T-helper 9 cell (primary cell): ENCODE measurements at regions not wholly inside any gene's neighbourhood (a gene's known extent, or its start where the extent isn't known, plus 50 kb on each side); places are given as distances from the start of the nearest gene placed in this dataset.

Experiments
- DNase-seq: peaks from one replicate; pipeline ENCODE4 v3.0.0-alpha.2; 2020

DNA sequence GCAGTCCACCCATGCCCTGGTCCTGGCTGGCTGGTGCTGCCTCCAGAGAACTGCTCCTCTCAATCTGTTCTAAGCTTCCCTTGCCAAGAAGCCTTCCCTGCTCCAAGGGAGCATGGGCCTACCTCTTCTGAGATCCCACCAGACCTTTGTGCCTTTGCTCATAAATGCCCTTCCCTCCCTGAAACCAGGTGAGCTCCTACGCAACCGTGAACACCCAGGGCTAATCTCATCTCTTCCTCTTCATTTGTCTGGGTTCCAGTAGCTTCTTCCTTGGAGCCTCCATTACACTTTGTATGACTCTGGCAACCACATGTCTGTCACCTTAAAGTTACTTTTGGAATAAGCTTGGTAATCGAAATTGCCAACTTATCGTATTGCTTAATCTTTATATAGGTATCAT, 270.6 kb downstream of the PBX3 start:
- no peak for DNase-seq

DNA sequence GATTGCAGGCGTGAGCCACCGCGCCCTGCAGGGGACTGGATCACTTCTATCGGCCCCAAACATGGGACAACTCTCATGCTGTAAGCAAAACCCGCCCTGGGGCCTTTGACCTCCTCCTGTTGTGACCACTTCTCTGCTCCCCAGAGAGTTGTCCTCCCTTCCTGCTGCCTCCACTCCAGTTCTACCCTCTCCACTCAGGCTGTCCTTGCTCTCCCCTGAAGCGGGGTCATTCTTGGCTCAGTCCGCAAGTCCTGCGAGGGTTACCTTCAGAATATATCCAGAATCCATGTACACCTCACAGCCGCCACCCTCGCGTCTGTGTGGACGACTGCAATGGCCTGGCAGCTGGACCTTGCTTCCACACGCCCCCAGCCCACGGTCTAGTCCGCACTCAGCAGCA, 273.7 kb downstream of the PBX3 start:
- no peak for DNase-seq

DNA sequence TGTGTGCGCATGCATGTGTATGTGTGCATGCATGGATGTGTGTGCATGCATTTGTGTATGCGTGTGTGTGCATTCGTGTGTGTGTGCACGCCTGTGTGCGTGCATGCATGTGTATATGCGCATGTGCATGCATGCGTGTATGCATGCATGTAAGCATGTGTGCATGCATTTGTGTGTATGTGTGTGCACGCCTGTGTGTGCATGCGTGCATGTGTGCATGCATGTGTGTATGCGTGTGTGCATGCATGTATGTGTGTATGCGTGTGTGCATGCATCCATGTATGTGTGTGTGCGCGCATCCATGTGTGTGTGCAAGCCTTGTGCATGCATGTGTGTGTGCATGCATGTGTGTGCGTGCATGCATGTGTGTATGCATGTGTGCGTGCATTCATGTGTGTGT, 276.8 kb downstream of the PBX3 start:
- no peak for DNase-seq

DNA sequence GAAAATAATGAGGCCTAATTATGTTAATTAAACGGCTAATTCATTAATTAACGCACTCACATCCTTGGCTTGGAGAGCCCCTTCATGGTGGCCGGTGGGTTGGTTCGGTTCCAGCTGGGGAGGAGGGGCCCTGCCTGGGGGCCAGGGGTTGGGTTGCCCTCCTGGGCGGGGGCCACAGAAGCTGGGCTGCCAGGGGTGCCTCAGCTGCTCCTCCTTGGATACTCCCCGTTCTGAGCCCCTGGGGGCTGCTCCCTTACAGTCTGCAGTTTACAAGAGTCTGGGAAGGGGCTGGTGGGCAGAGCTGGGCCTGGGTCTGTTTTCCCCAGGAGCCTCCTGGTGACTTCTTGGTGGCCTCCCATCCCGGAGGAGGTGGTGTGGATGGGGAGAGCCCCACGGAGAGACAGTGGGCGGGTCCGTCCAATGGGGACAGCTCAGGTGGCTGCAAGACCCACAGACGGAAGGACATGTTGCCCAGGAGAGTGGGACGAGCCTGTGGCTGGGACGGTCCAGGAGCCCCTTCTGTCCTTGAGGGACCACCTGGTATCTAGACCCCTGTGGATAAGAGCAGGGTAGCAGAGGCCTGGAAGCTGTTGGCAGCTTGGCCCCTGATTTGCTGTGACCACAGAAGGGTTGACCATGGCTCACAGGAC, 277.5 kb downstream of the PBX3 start:
- DNase-seq = no peak

DNA sequence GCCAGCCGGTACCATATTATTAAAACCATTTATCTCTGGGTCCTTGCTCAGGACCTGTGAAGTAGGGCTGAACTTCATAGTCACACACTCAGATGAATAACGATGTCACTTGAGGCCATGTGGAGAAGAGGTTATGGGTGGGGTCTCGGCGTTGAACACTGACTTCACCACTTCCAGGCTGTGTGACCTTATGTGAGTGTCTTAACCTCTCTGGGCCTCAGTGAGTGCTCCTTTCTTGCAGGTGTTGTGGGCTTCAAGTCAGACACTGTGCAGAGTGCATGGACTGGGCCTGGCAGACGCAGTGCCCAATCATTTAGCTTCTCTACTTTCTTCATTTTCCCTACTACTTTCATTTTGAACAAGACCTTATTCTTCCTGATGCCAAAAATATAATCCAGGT, 278.8 kb downstream of the PBX3 start:
- DNase-seq = no peak

DNA sequence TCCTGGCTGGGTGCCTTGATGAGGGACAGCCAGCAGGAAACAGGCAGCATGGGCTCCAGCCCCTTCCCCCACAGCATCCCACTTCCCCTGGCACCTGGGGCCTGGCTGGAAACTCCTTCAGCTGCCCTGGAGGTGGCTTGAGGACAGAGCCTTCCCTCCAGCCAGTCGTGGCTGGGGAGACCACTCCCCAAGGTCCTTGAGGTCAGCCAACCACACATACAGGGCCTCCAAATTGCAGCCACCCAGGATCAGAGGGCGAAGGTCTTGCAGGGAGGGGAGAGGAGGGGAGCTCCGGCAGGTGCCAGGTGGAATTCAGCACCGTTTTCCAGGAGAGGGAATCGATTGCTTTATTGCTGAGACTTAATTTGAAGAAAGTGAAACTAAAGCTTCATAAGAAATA, 280.4 kb downstream of the PBX3 start:
- no peak for DNase-seq

DNA sequence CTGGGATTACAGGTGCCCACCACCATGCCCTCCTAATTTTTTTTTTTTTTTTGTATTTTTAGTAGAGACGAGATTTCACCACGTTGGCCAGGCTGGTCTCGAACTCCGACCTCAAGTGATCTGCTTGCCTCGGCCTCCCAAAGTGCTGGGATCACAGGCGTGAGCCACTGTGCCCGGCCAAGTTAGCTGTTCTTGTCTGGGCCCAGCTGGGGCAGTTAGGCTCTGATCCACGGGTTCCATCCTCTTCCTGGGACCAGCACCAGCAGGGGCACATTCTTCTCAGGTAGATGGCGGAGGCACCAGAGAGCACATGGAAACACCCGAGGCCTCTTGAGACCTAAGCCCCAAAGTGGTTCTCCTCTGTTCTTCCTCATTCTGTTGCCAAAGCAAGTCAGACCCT, 281.6 kb downstream of the PBX3 start:
- no peak for DNase-seq

DNA sequence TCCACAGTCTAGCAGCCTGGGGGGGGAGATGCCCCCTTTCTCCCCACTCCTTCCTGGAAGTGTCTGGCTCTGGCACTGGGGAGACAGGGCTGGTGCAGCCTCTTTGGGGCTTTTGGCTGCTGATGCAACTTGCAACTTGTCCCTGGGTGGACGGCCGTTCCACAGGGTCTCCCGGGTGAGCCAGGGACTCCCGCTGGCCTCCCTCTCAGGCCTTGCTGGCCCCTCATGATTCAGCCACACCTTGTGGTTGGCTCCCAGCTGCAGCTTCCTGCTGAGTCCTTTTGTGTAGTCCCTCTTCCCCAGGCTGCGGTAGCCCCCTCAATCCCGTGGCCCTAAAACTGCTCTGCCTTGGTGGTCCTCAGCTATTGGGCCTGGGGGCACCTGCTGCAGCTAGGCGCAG, 283.5 kb downstream of the PBX3 start:
- DNase-seq = no peak

DNA sequence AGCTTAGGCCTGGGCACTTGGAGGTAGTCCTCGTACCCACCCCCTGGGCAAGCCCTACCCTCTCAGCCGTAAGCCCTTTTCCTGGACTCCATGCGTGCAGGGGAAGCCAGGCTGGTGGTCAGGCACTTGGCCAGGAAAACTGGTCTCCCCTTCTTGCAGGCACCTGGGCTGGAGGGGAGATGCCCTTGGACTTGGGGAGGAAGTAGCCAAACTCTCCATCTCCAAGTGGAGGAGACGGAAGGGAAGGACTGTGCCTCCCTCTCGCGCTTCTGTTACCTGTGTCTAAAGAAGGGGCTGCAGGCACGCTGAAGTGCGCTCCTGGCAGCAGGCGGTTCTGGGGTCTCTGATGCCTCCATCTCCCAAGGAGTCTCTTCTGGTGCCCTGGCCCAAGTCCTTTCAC, 283.9 kb downstream of the PBX3 start:
- no peak for DNase-seq

DNA sequence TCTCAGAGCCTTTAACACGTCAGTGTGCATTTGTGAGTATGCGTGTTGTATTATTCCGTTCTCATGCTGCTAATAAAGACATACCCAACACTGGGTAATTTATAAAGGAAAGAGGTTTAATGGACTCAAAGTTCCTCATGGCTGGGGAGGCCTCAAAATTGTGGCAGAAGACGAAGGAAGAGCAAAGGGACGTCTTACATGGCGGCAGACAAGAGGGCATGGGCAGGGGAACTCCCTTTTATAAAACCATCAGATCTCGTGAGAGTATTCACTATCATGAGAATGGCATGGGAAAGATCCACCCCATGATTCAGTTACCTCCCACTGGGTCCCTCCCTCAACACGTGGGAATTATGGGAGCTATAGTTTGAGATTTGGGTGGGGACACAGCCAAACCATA, 285.0 kb downstream of the PBX3 start:
- DNase-seq = no peak

DNA sequence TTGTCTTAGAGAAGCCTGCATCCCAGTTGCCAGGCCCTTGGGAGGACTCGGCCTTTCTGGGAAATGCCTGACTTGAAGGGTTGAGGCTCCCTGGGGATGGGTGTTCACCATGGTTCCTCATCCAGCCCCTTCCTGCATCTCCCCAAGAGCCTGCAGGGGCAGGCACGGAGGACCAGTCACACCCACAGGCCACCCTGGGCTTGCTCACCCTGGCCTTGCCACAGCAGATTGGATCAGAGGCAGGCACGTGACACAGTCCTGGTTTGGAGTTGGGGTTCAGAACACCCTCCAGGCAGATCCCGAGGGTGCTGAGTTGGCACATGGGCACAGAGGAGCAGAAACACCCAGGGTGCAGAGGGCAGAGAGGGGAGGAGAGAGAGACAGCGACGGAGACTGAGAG, 286.1 kb downstream of the PBX3 start:
- DNase-seq = no peak

DNA sequence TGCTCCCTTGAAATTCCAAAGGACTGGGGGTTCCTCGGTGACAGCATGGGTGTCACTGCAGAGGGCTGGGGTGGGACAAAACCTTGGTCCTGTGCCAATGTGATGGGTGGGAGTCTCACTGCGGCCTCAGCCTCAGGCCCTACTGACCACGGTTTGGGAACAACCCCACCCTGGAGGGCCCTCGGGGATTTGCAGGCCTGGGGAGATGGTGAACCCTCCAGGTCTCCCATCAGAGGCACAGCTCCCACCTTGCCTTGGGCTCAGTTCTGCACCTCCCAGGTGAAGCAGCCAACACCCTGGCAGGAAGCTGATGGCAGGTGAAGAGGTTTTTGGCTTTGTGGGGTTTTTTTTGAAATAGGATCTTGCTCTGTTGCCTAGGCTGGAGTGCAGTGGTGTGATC, 286.8 kb downstream of the PBX3 start:
- DNase-seq = no peak

DNA sequence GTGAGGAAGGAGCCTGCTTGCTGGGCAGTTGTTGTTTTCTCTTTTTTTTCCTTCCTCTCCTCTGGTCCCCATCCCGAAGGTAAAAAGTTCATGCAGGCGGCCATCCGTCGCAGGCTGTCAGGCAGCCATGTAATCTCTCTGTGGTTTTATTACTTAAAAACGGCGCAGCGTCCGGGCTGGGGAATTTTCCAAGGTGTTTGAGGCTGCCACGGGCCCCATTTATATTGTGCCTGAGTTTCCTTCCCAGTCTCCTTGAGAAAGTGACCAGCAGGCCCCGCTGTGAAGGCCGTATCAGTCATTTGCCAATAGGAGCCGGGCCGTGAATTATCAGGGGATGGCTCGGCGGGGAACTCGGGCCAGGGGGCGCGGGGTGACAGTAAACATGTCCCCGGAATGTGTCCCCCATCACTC, 289.7 kb downstream of the PBX3 start:
- DNase-seq = no peak

DNA sequence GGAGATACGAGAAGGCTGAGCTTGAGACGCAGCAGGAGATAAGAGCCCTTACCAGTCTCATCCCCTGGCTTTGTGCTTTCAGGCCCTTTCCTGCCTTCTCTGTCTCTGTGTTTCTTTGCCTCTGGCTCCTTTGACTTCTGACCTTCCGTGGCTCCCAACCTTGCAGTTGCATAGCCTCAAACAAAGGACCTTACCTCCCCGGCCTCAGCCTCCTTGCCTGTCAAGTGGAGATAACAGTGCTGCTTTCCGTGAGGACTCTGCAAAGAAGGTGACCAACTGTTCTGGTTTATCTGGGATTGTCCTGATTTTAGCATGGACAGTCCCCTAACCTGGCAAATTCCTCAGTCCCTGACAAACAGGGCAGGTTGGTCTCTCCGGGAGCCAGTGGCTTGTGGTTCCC, 287.8 kb upstream of the MVB12B start:
- DNase-seq = no peak

DNA sequence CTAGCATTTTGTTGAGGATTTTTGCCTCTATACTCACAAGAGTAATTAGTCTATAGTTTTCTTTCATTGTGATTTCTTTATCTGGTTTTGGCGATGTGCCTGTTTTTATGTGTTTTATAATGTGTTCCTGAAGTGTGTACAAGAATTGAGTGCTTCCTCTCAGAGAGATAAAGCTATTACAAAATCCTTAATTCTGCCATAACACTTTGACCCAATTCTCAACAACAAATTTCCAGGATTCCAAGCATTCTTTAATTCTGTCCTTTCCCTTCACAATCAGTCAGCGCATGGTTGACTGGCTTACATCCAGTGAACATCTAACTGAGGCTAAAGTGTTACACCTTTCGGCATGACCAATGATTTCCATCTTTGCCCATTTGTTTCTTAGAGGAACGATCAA, 282.9 kb upstream of the MVB12B start:
- no peak for DNase-seq

DNA sequence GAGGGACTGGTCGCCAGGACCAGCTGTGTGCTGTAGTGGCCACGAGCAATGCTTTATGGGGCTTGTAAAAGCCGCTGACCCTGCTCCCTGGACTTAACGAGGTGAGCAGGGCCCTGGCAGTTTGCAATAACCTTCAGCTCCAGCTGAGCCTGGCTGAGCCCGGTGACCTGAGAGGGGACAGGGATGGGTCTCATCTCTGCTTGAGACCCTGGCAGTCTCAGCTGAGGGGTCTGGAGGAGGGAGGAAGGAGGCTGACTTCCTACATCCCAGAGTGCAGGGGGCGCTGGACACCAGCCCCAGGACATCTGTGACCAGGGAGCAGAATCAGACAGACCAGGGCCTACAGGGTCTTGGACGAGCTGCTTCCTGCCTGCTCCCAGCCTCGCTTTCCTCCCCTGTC, 277.5 kb upstream of the MVB12B start:
- DNase-seq = no peak

DNA sequence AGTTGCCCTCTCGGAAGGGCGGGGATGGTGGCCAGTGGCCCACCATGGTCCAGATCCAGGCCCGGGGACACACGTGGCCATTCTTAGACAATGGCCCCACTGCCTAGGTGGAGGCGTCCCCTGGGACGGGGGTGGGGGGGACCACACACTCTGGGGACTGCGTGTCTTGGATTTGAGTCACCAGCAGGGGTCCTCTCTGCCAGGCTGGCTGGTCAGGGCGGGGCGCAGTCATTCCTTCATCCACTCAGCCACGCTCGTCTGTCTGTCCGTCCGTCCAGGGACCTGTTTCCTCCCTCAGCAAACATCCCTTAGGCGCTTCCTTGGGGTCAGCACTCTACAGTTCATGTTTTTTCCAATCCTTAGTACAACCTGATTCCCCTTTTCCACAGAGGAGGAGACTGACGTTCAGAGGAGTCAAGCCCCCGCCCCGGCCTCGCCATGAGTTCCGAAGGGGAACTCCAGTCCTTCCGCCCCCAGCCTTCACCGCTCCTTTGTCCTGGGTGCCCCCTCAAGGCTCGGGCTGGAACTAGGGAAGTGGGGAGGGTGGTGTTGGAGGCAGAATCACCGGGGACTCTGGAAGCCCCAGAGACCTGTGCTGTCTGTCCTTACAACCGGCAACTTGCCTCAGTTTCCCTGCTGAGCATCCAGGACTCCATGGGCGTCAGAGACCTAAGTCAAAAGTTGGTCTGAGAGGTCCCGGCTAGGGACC, 276.6 kb upstream of the MVB12B start:
- no peak for DNase-seq

DNA sequence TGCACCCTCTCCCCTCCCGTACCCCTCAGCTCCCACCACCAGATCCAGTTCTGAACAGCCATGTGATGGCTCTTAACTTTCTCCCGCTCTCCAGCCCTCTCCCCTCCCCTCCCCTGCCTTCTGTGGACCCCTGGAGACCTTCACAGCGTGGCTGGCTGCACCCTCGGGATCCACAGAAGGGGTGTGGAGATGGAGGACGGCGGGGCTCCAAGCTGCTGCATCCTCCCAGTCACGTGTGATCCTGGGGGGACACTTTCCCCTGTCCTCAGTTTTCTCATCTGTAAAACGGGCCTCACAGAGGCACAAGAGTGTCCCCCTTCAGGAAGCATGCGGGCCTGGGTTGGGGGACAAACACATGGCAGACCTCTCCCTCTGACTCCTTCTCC, 276.0 kb upstream of the MVB12B start:
- DNase-seq = no peak

DNA sequence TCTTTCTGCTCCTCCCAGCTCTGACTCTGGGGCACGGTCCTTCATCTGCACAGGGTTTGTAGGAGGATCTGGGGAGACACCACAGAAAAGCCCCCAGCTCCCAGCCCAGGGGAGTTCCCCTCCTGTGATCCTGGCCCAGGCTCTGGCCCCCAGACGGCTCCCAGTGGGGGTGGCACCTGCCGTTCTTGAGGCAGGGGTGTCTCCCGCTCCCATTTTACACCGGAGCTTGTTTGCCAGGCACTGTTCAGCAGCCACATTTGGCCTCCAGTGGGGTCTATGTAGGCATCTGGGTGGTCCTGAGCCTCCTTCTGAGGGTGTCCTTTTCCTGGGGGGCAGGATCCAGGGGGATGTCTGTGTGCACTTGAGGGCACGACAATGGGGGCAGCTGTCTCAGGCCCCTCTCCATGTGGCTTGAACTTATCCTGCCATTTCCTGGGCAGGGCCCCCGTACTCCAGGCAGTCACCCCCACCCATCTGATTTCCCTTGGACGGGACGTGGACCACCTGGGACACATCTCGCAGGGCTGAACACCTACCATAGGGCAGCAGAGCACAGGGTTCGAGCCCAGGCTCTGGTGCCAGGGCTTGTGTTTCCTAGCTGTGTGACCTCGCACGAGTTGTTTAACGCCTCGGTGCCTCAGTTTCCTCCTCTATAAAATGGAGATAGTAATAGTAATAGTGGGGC, 275.0 kb upstream of the MVB12B start:
- DNase-seq = no peak

DNA sequence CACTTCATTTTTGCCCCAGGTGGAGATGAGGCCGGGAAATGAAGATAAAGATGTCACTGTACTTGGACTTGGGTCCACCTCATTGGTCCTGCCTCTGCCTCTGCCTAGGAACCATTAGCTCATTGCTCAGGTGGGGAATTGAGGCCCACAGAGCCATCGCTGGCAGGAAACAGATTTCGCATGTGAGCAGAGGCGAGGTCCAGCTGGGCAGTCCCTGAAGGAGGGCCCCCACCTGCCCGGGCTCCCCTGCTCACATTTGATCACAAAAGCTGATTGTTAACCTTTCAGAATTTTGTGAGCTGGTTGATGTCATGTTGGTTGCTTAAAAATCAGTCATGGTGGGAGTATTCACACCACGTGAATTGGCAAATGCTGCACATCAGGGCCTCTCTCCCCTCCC, 273.8 kb upstream of the MVB12B start:
- no peak for DNase-seq

DNA sequence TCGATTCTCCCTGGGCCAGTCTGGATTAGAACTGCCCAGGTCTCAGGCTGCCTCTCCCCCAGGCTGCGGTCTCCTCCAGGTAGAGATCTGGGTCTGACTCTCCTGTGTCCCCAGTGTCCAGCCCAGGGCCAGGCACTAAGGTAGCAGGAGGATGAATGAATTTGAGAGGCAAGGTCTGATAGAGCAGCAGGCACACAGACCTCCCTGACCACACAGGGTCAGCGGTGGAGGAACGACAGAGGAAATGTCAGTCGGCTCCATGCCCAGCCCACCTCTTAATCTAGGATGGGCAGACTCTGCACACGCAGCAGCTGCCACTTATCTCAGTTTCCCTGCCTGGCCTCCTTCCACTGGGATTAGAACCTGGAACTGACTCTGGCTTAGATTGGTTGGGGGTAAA, 272.7 kb upstream of the MVB12B start:
- no peak for DNase-seq

DNA sequence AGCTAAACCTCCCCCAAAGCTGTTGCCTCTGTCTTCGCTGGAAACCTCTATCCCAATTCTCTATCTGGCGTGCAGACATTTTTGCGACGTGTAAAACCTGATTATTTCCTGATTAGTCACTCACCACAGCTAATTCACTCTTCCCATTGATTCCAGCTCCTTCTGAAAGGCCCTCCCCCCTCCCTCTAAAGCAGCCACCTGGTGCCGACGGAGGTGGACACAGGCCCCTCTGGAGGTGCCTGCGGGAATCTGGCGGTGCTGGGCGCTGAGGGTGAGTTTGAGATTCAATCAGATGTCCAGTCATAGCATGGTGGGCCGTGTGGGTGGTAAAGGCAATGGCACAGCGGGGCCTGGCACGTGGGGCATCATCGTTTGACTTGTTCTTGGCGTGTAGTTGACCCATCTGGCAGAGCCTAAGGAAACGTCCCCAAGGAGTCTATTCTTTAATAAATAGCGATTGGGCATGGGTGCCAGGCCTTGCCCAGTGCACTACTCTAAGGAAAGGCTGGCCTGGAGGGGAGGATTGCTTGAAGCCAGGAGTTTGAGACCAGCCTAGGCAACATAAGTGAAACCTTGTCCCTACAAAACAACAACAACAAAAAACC, 271.1 kb upstream of the MVB12B start:
- no peak for DNase-seq

DNA sequence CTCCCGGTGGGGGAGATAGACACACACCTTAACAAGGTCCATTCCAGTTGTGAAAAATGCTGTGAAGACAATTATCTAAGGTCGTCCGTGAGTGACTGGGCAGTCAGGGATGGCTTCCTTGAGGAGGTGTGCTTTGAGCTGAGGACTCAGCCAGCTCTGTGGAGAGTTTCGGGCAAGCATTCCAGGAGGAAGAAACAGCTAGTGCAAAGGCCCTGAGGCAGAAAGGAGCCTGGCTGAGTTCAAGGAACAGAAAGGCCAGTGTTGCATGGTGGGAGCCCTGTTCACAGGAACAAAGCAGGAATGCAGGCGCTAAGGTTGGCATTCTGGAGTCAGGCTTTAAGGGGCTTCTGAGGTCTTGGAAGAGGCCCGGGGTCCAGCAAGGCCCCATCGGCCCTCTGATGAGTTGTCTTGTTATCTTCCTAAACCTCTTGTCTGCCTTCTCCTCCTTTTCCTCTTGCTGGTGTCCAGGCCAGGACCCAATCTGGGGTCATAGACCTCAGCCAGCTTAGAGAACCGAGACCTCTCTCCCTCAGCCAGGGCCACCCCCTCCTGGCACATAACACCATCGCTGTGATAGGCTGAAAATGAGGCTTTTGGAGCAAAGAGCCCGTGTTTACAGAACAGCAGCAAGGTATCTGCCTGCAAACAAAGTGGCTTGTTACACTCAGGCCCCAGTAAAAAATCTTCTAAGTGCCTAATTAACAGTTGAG, 270.2 kb upstream of the MVB12B start:
- no peak for DNase-seq
